Heart left ventricle (tissue), 13 donors: ENCODE measurements at regions not wholly inside any gene's neighbourhood (a gene's known extent, or its start where the extent isn't known, plus 50 kb on each side); places are given as distances from the start of the nearest gene placed in this dataset.

Experiments used
- POLR2A ChIP-seq, 2 donors: fragments of 450-650 bp; IDR thresholded peaks; one replicate each; pipeline ENCODE4 v1.6.1; 2017; ENCODE audit warnings: antibody characterized with exemption in 2 of 2, mild to moderate bottlenecking in 2 of 2, moderate library complexity in 2 of 2
- TF ChIP-seq, protein P1 (sequence below), 12 donors: fragments of 200-600 bp; sonication (generic) in 4 of 12; IDR thresholded peaks; one replicate each; pipeline versions ENCODE4 v1.5.0 to v1.8.0; 2018 to 2022; ENCODE audit warnings: antibody characterized with exemption in 12 of 12, mild to moderate bottlenecking in 5 of 12
- donor health status: ischemic (EF 13 %, LVEDD 7.1; RV severe dilation, severe dysfunction).
- donor health status: DM: no; HTN: yes; CAD: no.
- donor health status: DM: no; HTN: no; CAD: no.
- donor health status: ischemic (EF 25% LVEDD 6.9; RV normal size, moderate dysfunction).
- donor health status: ischemic (EF 25% LVEDD 5.7; RV mildly dilated, moderate dysfunction).
- donor health status: ischemic (EF 35%, LVEDD 5.7; RV mildly dilated, moderate dysfunction).
- donor health status: nonischemic (EF 11% LVEDD 7.7; RV severe dilation, severe dysfunction).
- donor health status: DM: yes; HTN: yes; CAD: no.
- donor health status: PGD.
- donor health status: ischemic (EF 29% LVEDD 5.4; RV normal size, mild dysfunction).
- donor health status: nonischemic (EF 23%, LVEDD 6.1; RV moderate dilation, normal function).

DNA sequence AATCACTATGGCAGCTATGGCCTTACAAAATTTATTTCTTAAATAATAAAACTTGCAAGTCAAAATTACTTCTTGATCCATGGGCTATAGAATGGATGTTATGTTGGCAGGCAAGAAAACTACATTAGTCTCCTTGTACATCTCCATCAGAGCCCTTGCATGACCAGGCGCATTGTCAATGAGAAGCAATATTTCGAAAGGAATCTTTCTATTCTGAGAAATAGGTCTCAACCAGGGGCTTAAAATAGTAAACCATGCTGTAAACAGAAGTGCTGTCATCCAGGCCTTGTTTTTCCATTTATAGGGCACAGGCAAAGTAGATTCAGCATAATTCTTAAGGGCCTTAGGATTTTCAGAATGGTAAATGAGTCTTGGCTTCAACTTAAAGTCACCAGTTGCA lies 220.1 kb downstream of the SREK1 start:
- TF ChIP-seq, protein P1, sequence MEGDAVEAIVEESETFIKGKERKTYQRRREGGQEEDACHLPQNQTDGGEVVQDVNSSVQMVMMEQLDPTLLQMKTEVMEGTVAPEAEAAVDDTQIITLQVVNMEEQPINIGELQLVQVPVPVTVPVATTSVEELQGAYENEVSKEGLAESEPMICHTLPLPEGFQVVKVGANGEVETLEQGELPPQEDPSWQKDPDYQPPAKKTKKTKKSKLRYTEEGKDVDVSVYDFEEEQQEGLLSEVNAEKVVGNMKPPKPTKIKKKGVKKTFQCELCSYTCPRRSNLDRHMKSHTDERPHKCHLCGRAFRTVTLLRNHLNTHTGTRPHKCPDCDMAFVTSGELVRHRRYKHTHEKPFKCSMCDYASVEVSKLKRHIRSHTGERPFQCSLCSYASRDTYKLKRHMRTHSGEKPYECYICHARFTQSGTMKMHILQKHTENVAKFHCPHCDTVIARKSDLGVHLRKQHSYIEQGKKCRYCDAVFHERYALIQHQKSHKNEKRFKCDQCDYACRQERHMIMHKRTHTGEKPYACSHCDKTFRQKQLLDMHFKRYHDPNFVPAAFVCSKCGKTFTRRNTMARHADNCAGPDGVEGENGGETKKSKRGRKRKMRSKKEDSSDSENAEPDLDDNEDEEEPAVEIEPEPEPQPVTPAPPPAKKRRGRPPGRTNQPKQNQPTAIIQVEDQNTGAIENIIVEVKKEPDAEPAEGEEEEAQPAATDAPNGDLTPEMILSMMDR (IDR thresholded peaks at IDR 0.05) = no peak
- no peak for TF ChIP-seq POLR2A (IDR thresholded peaks at IDR 0.05)
